MCF 10A (cell line): ENCODE measurements at regions not wholly inside any gene's neighbourhood (a gene's known extent, or its start where the extent isn't known, plus 50 kb on each side); places are given as distances from the start of the nearest gene placed in this dataset.
A peak's percentile ranks its signal among the peaks of the same experiment; 100 is the strongest.

ENCODE experiments used
- BruUV-seq: library from RNA; stranded (reverse); fragments of 400-500 nt; replicated peaks from 2 replicates; lab custom pipeline; 2021; lab: Mats Ljungman, UMichigan
- CTCF ChIA-PET: fragments of 300-600 bp; sonication (Branson Sonifier 250); formaldehyde crosslinking; extraction: SDS; loops from one replicate; lab custom pipeline; 2021; ENCODE audit warnings: antibody characterized with exemption, inconsistent platforms; lab: Yijun Ruan, JAX
- POLR2A ChIA-PET: fragments of 300-600, 350-650 bp; sonication (Branson Sonifier 250); formaldehyde crosslinking; extraction: SDS; loops from one replicate; lab custom pipeline; 2020; ENCODE audit warnings: antibody characterized with exemption, inconsistent platforms; lab: Yijun Ruan, JAX
- DNase-seq: peaks from one replicate; pipeline ENCODE4 v3.0.0-alpha.2; 2018; ENCODE audit not compliant: unreplicated experiment
- H3K27ac Mint-ChIP-seq: one replicate; pipeline ENCODE4 v1.8.0; 2022; ENCODE audit warnings: mild to moderate bottlenecking, low read depth, mixed read lengths; ENCODE audit not compliant: unreplicated experiment
- H3K27me3 Mint-ChIP-seq: one replicate; pipeline ENCODE4 v1.8.0; 2022; ENCODE audit warnings: mixed read lengths; ENCODE audit not compliant: insufficient read depth, unreplicated experiment
- H3K36me3 Mint-ChIP-seq: one replicate; pipeline ENCODE4 v1.8.0; 2022; ENCODE audit warnings: mild to moderate bottlenecking, moderate library complexity, mixed read lengths; ENCODE audit not compliant: insufficient read depth, unreplicated experiment
- H3K4me1 Mint-ChIP-seq: one replicate; pipeline ENCODE4 v1.8.0; 2022; ENCODE audit warnings: mixed read lengths; ENCODE audit not compliant: insufficient read depth, unreplicated experiment
- H3K4me3 Mint-ChIP-seq: one replicate; pipeline ENCODE4 v1.8.0; 2022; ENCODE audit warnings: mild to moderate bottlenecking, moderate library complexity, mixed read lengths; ENCODE audit not compliant: unreplicated experiment
- H3K9me3 Mint-ChIP-seq: one replicate; pipeline ENCODE4 v1.8.0; 2022; ENCODE audit warnings: mixed read lengths; ENCODE audit not compliant: unreplicated experiment
- intact Hi-C: fragments of 100-400 bp; cut with micrococcal nuclease; formaldehyde crosslinking; loops from 2 replicates; pipeline ENCODE4 v1.14.1; 2022
- TF ChIP-seq, protein P1 (sequence below): fragments of 200-600 bp; IDR thresholded peaks from one replicate; pipeline ENCODE4 v1.8.0; 2022; ENCODE audit warnings: antibody characterized with exemption, mild to moderate bottlenecking; ENCODE audit not compliant: unreplicated experiment

DNA sequence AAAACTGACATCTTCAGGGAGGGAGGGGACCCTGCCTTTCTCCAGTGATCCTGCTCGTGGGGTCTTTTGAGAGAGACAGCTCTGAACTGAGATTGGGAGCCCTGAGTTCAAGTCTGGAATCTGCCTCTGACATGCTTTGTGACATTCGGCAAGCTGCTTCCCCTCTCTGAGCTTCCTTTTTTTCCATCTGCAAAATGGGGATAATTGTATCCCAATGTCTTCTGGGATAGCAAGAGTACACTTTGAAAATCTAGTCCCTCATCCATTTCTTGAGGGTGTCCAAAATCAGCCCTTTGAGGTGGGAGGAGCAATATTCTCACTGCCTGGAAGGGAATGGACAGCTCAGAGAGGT is 186.3 kb downstream of the RGS3 start:
- no peak for DNase-seq
- TF ChIP-seq, protein P1, sequence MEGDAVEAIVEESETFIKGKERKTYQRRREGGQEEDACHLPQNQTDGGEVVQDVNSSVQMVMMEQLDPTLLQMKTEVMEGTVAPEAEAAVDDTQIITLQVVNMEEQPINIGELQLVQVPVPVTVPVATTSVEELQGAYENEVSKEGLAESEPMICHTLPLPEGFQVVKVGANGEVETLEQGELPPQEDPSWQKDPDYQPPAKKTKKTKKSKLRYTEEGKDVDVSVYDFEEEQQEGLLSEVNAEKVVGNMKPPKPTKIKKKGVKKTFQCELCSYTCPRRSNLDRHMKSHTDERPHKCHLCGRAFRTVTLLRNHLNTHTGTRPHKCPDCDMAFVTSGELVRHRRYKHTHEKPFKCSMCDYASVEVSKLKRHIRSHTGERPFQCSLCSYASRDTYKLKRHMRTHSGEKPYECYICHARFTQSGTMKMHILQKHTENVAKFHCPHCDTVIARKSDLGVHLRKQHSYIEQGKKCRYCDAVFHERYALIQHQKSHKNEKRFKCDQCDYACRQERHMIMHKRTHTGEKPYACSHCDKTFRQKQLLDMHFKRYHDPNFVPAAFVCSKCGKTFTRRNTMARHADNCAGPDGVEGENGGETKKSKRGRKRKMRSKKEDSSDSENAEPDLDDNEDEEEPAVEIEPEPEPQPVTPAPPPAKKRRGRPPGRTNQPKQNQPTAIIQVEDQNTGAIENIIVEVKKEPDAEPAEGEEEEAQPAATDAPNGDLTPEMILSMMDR = no peak
- H3K27me3 Mint-ChIP-seq = peaks cover 1% of the 10 kb centered on the region
- CTCF ChIA-PET = interaction anchor here (0.5 to 12.0 kb wide), 4 partner anchors 58 to 202 kb away, joined by 3 to 317 read pairs (median 3); no protein-coding TSS in a partner anchor
- no peaks in the 10 kb centered on the region for H3K4me1 Mint-ChIP-seq
- no peaks in the 10 kb centered on the region for H3K9me3 Mint-ChIP-seq
- no peak overlapping the region for H3K27ac Mint-ChIP-seq
- intact Hi-C loops = no loop called here
- H3K36me3 Mint-ChIP-seq = no peaks in the 10 kb centered on the region
- POLR2A ChIA-PET = no interaction called here
- no TSS peak for BruUV-seq
- no peak overlapping the region for H3K4me3 Mint-ChIP-seq

DNA sequence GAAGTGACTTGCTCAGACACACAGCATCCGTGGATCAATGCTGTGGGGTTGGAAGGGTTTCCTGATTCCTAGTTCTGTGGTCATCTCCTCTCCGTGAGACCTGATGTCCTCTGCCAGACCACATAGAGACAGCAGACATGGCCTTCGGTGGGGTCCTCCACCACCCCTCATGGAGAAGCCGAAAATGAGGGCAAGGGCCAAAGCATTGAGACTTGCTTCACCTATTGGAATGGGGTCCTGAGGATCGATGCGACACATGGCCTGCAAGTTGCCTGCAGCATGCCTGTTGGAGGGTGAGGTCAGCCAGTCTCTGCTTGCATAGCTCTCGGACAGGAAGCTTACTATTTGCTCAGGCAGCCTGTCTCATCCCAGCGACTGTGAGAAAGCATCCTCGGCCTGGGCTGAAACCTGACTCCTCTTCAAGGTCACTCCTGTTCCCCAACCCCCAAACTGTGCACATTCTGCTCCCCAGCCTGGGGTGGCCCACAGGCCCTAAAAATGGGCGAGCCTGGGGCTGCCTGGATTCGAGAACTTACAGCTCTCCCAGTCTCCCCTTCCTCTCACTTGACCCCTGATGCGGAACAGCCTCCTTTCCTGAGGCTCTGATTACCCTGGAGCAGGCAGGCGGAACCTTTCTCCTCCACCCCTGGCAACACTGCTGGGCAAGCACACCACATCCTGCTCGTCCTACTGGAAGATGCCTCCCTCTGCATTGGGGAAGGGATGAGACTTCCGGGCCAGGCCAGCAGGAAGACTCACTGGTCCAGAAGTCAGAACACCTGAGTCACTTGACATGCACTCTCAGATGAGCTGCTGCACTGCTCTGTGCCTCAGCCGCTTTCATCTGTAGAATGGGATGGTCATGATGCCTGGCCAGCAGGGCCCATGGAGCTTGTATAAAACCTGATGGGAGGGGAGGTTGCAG is 186.9 kb downstream of the RGS3 start:
- Mint-ChIP-seq H3K27me3 (no peaks in the 10 kb centered on the region), H3K4me1 (no peaks in the 10 kb centered on the region), H3K27ac (no peak overlapping the region), H3K36me3 (no peaks in the 10 kb centered on the region), H3K9me3 (no peaks in the 10 kb centered on the region), H3K4me3 (no peak overlapping the region)
- ChIA-PET CTCF (interaction anchor here (0.5 to 12.0 kb wide), 5 partner anchors 31 to 202 kb away, joined by 3 to 317 read pairs (median 3); no protein-coding TSS in a partner anchor), POLR2A (no interaction called here)
- intact Hi-C loops = no loop called here
- DNase-seq = peak; percentile 28
- TF ChIP-seq, protein P1 = no peak
- no TSS peak for BruUV-seq

DNA sequence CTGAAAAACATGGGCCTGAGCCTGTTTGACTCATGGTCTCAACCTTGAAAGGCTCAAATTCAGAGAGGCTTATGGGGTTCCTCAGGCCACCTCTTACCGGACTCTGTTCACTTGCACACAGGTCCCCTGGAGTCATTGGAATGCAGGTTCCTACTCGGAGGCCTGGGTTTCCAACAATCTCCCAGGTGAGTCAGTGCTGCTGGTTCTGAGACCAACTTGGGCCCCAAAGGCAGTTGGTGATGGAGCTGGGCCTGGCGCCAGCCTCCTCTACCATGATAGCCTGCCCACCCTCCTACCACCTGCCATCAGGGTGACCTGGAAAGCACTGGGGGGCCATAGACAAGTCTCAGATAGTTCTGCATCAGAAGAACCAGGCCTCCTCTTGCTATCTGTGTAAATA is 188.4 kb downstream of the RGS3 start:
- ChIA-PET CTCF (interaction anchor here (0.6 to 12.0 kb wide), 3 partner anchors 65 to 1340 kb away, joined by 5 to 341 read pairs (median 317); no protein-coding TSS in a partner anchor), POLR2A (interaction anchor here (0.7 to 0.8 kb wide), 2 partner anchors 25 to 73 kb away, joined by 3 read pairs; no protein-coding TSS in a partner anchor)
- DNase-seq = no peak
- H3K36me3 Mint-ChIP-seq = no peaks in the 10 kb centered on the region
- H3K27ac Mint-ChIP-seq = no peak overlapping the region
- intact Hi-C loops = no loop called here
- H3K9me3 Mint-ChIP-seq = no peaks in the 10 kb centered on the region
- H3K4me3 Mint-ChIP-seq = no peak overlapping the region
- no peaks in the 10 kb centered on the region for H3K27me3 Mint-ChIP-seq
- no peaks in the 10 kb centered on the region for H3K4me1 Mint-ChIP-seq
- BruUV-seq = no TSS peak
- TF ChIP-seq, protein P1 = no peak

DNA sequence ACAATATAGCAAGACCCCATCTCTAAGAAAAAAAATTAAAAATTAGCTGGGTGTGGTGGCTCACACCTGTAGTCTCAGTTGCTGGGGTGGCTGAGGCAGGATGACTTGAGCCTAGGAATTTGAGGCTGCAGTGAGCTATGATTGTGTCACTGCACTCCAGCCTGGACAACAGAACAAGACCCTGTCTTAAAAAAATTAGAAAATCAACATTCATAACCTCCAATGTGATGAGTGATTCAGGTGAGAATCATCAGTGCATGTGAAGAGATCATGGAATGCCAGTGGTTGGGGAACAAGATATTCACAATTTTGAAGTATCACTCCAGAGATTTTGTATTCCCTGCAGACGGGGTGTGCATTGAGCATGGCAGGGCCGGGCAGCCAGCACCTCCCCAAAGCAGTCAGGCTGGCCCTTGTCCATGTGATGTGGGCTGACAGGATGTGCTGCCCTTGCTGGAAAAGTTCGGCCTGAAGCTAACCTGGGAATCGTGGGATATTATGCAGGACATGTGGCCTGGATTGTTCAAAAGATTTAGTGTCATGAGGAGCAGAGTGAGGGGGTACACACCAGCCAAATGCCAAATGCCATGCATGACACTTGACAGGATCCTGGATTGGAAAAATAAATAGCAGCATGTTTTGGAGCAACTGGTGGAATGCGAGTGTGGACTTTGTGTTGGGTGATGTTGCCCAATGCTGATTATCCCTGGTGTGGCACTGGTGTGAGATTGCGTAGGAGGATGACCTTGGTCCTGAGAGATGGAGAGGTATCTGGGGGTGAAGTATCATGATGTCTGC is 189.0 kb downstream of the RGS3 start:
- ChIA-PET CTCF (interaction anchor here (0.5 to 12.0 kb wide), 9 partner anchors 17 to 1339 kb away, joined by 3 to 341 read pairs (median 4); no protein-coding TSS in a partner anchor), POLR2A (interaction anchor here (0.7 to 0.8 kb wide), 2 partner anchors 25 to 74 kb away, joined by 3 read pairs; no protein-coding TSS in a partner anchor)
- no peaks in the 10 kb centered on the region for H3K4me1 Mint-ChIP-seq
- BruUV-seq = no TSS peak
- TF ChIP-seq, protein P1 = no peak
- no peak for DNase-seq
- no peaks in the 10 kb centered on the region for H3K9me3 Mint-ChIP-seq
- H3K4me3 Mint-ChIP-seq = no peak overlapping the region
- intact Hi-C loops = no loop called here
- H3K27me3 Mint-ChIP-seq = no peaks in the 10 kb centered on the region
- H3K27ac Mint-ChIP-seq = no peak overlapping the region
- H3K36me3 Mint-ChIP-seq = no peaks in the 10 kb centered on the region
